ACC112 (cell line): ENCODE measurements at regions not wholly inside any gene's neighbourhood (a gene's known extent, or its start where the extent isn't known, plus 50 kb on each side); places are given as distances from the start of the nearest gene placed in this dataset.

ENCODE experiments used
- H2AFZ ChIP-seq: fragments of 200-600 bp; sonication (generic); one replicate; pipeline ENCODE4 v1.6.0; 2017; ENCODE audit warnings: antibody characterized with exemption, low read length; ENCODE audit not compliant: unreplicated experiment
- H3K27ac ChIP-seq: fragments of 200-600 bp; sonication (generic); 2 replicates; pipeline ENCODE4 v1.5.1; 2014; ENCODE audit warnings: low read depth, mild to moderate bottlenecking, antibody characterized with exemption, low read length, moderate library complexity
- H3K27me3 ChIP-seq: fragments of 200-600 bp; sonication (generic); 2 replicates; pipeline ENCODE4 v1.6.1; 2014; ENCODE audit warnings: mild to moderate bottlenecking, antibody characterized with exemption, low read length, moderate library complexity, mixed read lengths; ENCODE audit not compliant: insufficient read depth
- H3K36me3 ChIP-seq: fragments of 200-600 bp; sonication (generic); 2 replicates; pipeline ENCODE4 v1.6.1; 2016; ENCODE audit warnings: mild to moderate bottlenecking, antibody characterized with exemption, low read length, moderate library complexity, mixed read lengths; ENCODE audit not compliant: insufficient read depth
- H3K4me1 ChIP-seq: fragments of 200-600 bp; sonication (generic); one replicate; pipeline ENCODE4 v1.6.1; 2016; ENCODE audit warnings: low read length, mixed read lengths; ENCODE audit not compliant: insufficient read depth, unreplicated experiment, control insufficient read depth
- H3K4me3 ChIP-seq: fragments of 200-600 bp; sonication (generic); 2 replicates; pipeline ENCODE4 v1.5.1; 2014; ENCODE audit warnings: mild to moderate bottlenecking, low read depth, low read length
- H3K79me2 ChIP-seq: fragments of 200-600 bp; sonication (generic); one replicate; pipeline ENCODE4 v1.6.0; 2016; ENCODE audit warnings: low read length; ENCODE audit not compliant: control insufficient read depth, unreplicated experiment, insufficient read depth

GRCh38 chr2:11004199-11004598 is 92.5 kb downstream of the KCNF1 start:
- no peaks in the 10 kb centered on the region for H3K36me3 ChIP-seq
- H3K27me3 ChIP-seq = peaks cover 21% of the 10 kb centered on the region
- no peak overlapping the region for H2AFZ ChIP-seq
- H3K4me3 ChIP-seq = no peak overlapping the region
- no peaks in the 10 kb centered on the region for H3K79me2 ChIP-seq
- no peaks in the 10 kb centered on the region for H3K4me1 ChIP-seq
- no peak overlapping the region for H3K27ac ChIP-seq

GRCh38 chr2:11005032-11005431 is 93.3 kb downstream of the KCNF1 start:
- Histone ChIP-seq H2AFZ (no peak overlapping the region), H3K36me3 (no peaks in the 10 kb centered on the region), H3K27ac (no peak overlapping the region), H3K4me3 (no peak overlapping the region), H3K4me1 (no peaks in the 10 kb centered on the region), H3K79me2 (no peaks in the 10 kb centered on the region), H3K27me3 (peaks cover 24% of the 10 kb centered on the region)

DNA sequence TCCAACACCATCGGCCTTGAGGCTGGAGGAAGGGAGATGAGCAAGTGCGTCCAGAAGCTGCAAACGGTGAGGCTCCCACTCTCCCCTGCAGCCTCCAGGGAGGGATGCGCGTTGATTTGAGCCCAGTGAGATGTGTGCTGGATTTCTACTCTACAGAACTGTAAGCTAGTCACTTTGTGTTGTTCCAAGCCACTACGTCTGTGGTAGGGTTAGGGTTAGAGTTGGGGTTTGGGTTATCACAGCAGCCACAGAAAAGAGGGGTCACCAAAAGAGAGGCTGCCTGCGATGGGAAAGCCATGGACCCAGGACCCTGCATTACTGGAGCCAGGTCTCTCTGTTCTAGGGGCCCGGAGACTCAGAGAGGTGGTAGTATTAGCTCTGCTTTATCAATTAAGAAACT is 94.5 kb downstream of the KCNF1 start:
- Histone ChIP-seq H3K27ac (no peak overlapping the region), H3K4me3 (no peak overlapping the region)

GRCh38 chr2:11007331-11008264 is 95.9 kb downstream of the KCNF1 start:
- Histone ChIP-seq H3K4me1 (no peaks in the 10 kb centered on the region), H3K36me3 (no peaks in the 10 kb centered on the region), H3K27me3 (peaks cover 32% of the 10 kb centered on the region), H3K27ac (no peak overlapping the region), H3K4me3 (no peak overlapping the region), H2AFZ (no peak overlapping the region), H3K79me2 (no peaks in the 10 kb centered on the region)

More for the DNA sequence above, 94.5 kb downstream of the KCNF1 start:
- Histone ChIP-seq H3K36me3 (no peaks in the 10 kb centered on the region), H3K27me3 (peaks cover 25% of the 10 kb centered on the region), H2AFZ (no peak overlapping the region), H3K4me1 (no peaks in the 10 kb centered on the region), H3K79me2 (no peaks in the 10 kb centered on the region)

GRCh38 chr2:11008773-11009172 is 97.0 kb downstream of the KCNF1 start:
- no peak overlapping the region for H2AFZ ChIP-seq
- peaks cover 32% of the 10 kb centered on the region for H3K27me3 ChIP-seq
- H3K79me2 ChIP-seq = no peaks in the 10 kb centered on the region
- no peak overlapping the region for H3K27ac ChIP-seq
- no peak overlapping the region for H3K4me3 ChIP-seq
- H3K36me3 ChIP-seq = no peaks in the 10 kb centered on the region
- H3K4me1 ChIP-seq = no peaks in the 10 kb centered on the region

GRCh38 chr2:11009176-11009575 is 97.4 kb downstream of the KCNF1 start:
- H2AFZ ChIP-seq = no peak overlapping the region
- no peaks in the 10 kb centered on the region for H3K36me3 ChIP-seq
- H3K27ac ChIP-seq = no peak overlapping the region
- peaks cover 36% of the 10 kb centered on the region for H3K27me3 ChIP-seq
- no peak overlapping the region for H3K4me3 ChIP-seq
- no peaks in the 10 kb centered on the region for H3K79me2 ChIP-seq
- H3K4me1 ChIP-seq = no peaks in the 10 kb centered on the region

GRCh38 chr2:11009891-11010290 is 98.2 kb downstream of the KCNF1 start:
- Histone ChIP-seq H3K4me1 (no peaks in the 10 kb centered on the region), H3K36me3 (no peaks in the 10 kb centered on the region), H3K27me3 (peaks cover 43% of the 10 kb centered on the region), H3K4me3 (no peak overlapping the region), H3K79me2 (no peaks in the 10 kb centered on the region), H2AFZ (no peak overlapping the region), H3K27ac (no peak overlapping the region)

GRCh38 chr2:11011359-11011758 is 99.6 kb downstream of the KCNF1 start:
- H3K27ac ChIP-seq = no peak overlapping the region
- no peaks in the 10 kb centered on the region for H3K36me3 ChIP-seq
- no peaks in the 10 kb centered on the region for H3K4me1 ChIP-seq
- H3K27me3 ChIP-seq = peaks cover 52% of the 10 kb centered on the region
- H2AFZ ChIP-seq = no peak overlapping the region
- no peaks in the 10 kb centered on the region for H3K79me2 ChIP-seq
- no peak overlapping the region for H3K4me3 ChIP-seq

- Histone ChIP-seq H3K27ac (no peak overlapping the region), H3K79me2 (no peaks in the 10 kb centered on the region), H2AFZ (no peak overlapping the region), H3K27me3 (peaks cover 57% of the 10 kb centered on the region), H3K4me3 (no peak overlapping the region), H3K36me3 (no peaks in the 10 kb centered on the region), H3K4me1 (no peaks in the 10 kb centered on the region)
Observed at GRCh38 chr2:11012131-11012693, 100.5 kb downstream of the KCNF1 start.

GRCh38 chr2:11013196-11013595 is 101.5 kb downstream of the KCNF1 start:
- Histone ChIP-seq H3K79me2 (no peaks in the 10 kb centered on the region), H2AFZ (no peak overlapping the region), H3K4me1 (no peaks in the 10 kb centered on the region), H3K36me3 (no peaks in the 10 kb centered on the region), H3K4me3 (no peak overlapping the region), H3K27ac (no peak overlapping the region), H3K27me3 (peaks cover 67% of the 10 kb centered on the region)

- Histone ChIP-seq H3K79me2 (no peaks in the 10 kb centered on the region), H3K27ac (no peak overlapping the region), H3K4me1 (no peaks in the 10 kb centered on the region), H3K4me3 (no peak overlapping the region), H3K36me3 (no peaks in the 10 kb centered on the region), H2AFZ (no peak overlapping the region), H3K27me3 (peaks cover 75% of the 10 kb centered on the region)
Observed at GRCh38 chr2:11014026-11014425, 102.3 kb downstream of the KCNF1 start.
